Neural crest cell (in vitro differentiated cells): ENCODE measurements at regions not wholly inside any gene's neighbourhood (a gene's known extent, or its start where the extent isn't known, plus 50 kb on each side); places are given as distances from the start of the nearest gene placed in this dataset.

ENCODE experiments used
- DNase-seq: peaks from one replicate; pipeline ENCODE4 v3.0.0; 2021; ENCODE audit warnings: low read depth, mixed read lengths, low spot score
- H3K27ac Mint-ChIP-seq: one replicate; pipeline ENCODE4 v1.8.0; 2021; ENCODE audit warnings: mild to moderate bottlenecking, mixed read lengths; ENCODE audit not compliant: unreplicated experiment
- H3K27me3 Mint-ChIP-seq: 2 replicates; pipeline ENCODE4 v1.8.0; 2021; ENCODE audit warnings: low read depth, mild to moderate bottlenecking, mixed read lengths
- H3K36me3 Mint-ChIP-seq: 2 replicates; pipeline ENCODE4 v1.8.0; 2021; ENCODE audit warnings: low read depth, mild to moderate bottlenecking, mixed read lengths
- H3K4me1 Mint-ChIP-seq: 2 replicates; pipeline ENCODE4 v1.8.0; 2021; ENCODE audit warnings: mixed read lengths
- H3K4me3 Mint-ChIP-seq: one replicate; pipeline ENCODE4 v1.8.0; 2021; ENCODE audit warnings: mild to moderate bottlenecking, mixed read lengths
- H3K9me3 Mint-ChIP-seq: 2 replicates; pipeline ENCODE4 v1.8.0; 2021; ENCODE audit warnings: mixed read lengths
- TF ChIP-seq, protein P1 (sequence below): fragments of 200-600 bp; sonication (generic); conservative IDR thresholded peaks from 2 replicates; pipeline ENCODE4 v1.5.0; 2021; ENCODE audit warnings: antibody characterized with exemption, mild to moderate bottlenecking

- DNase-seq: no peak
- Mint-ChIP-seq H3K27ac (no peak overlapping the region), H3K4me3 (no peak overlapping the region), H3K36me3 (no peaks in the 10 kb centered on the region), H3K9me3 (peaks cover 4% of the 10 kb centered on the region), H3K4me1 (peaks cover 20% of the 10 kb centered on the region), H3K27me3 (peaks cover 5% of the 10 kb centered on the region)
- TF ChIP-seq, protein P1, sequence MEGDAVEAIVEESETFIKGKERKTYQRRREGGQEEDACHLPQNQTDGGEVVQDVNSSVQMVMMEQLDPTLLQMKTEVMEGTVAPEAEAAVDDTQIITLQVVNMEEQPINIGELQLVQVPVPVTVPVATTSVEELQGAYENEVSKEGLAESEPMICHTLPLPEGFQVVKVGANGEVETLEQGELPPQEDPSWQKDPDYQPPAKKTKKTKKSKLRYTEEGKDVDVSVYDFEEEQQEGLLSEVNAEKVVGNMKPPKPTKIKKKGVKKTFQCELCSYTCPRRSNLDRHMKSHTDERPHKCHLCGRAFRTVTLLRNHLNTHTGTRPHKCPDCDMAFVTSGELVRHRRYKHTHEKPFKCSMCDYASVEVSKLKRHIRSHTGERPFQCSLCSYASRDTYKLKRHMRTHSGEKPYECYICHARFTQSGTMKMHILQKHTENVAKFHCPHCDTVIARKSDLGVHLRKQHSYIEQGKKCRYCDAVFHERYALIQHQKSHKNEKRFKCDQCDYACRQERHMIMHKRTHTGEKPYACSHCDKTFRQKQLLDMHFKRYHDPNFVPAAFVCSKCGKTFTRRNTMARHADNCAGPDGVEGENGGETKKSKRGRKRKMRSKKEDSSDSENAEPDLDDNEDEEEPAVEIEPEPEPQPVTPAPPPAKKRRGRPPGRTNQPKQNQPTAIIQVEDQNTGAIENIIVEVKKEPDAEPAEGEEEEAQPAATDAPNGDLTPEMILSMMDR: no peak
Observed at GRCh38 chr6:165831812-165832510, 168.9 kb upstream of the PDE10A start.

- peaks cover 4% of the 10 kb centered on the region for H3K9me3 Mint-ChIP-seq
- TF ChIP-seq, protein P1: no peak
- no peak overlapping the region for H3K27ac Mint-ChIP-seq
- H3K4me1 Mint-ChIP-seq: peaks cover 20% of the 10 kb centered on the region
- no peak for DNase-seq
- H3K27me3 Mint-ChIP-seq: peaks cover 5% of the 10 kb centered on the region
- no peaks in the 10 kb centered on the region for H3K36me3 Mint-ChIP-seq
- H3K4me3 Mint-ChIP-seq: no peak overlapping the region
Observed at GRCh38 chr6:165830761-165831160, 167.7 kb upstream of the PDE10A start.

DNA sequence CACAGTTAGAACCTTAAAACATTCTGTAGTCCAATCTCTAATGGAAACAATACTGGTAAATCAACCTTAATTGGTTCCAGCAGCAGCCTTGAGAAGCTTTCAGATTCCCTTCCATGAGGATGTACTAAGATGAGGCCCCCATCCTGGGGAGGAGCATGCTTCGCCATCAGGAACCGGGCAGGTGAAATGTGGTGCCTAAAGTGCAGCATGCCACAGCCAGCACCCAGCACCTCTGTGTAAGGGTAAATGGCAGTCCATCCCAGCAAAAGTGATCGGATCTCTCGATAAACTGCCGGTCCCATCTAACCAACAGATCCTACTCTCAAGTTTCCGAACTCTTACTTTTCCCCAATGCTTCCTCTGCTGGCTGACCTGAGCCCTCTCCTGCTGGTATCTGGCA, 166.3 kb upstream of the PDE10A start:
- H3K4me3 Mint-ChIP-seq: no peak overlapping the region

GRCh38 chr6:165827190-165827518, 164.1 kb upstream of the PDE10A start:
- H3K9me3 Mint-ChIP-seq: peaks cover 4% of the 10 kb centered on the region
- DNase-seq: no peak

More for the DNA sequence above, 166.3 kb upstream of the PDE10A start:
- no peak overlapping the region for H3K27ac Mint-ChIP-seq
- H3K4me1 Mint-ChIP-seq: peaks cover 20% of the 10 kb centered on the region
- TF ChIP-seq, protein P1: no peak
- peaks cover 5% of the 10 kb centered on the region for H3K27me3 Mint-ChIP-seq
- no peak for DNase-seq
- H3K36me3 Mint-ChIP-seq: no peaks in the 10 kb centered on the region
- peaks cover 4% of the 10 kb centered on the region for H3K9me3 Mint-ChIP-seq

GRCh38 chr6:165826487-165827189, 163.6 kb upstream of the PDE10A start:
- no peak overlapping the region for H3K4me3 Mint-ChIP-seq
- TF ChIP-seq, protein P1: no peak
- H3K27ac Mint-ChIP-seq: no peak overlapping the region
- peaks cover 4% of the 10 kb centered on the region for H3K9me3 Mint-ChIP-seq
- peaks cover 5% of the 10 kb centered on the region for H3K27me3 Mint-ChIP-seq
- DNase-seq: no peak
- H3K4me1 Mint-ChIP-seq: peaks cover 17% of the 10 kb centered on the region
- no peaks in the 10 kb centered on the region for H3K36me3 Mint-ChIP-seq

More at GRCh38 chr6:165827190-165827518, 164.1 kb upstream of the PDE10A start:
- Mint-ChIP-seq H3K27me3 (peaks cover 5% of the 10 kb centered on the region), H3K4me3 (no peak overlapping the region), H3K4me1 (peaks cover 20% of the 10 kb centered on the region), H3K36me3 (no peaks in the 10 kb centered on the region), H3K27ac (no peak overlapping the region)
- TF ChIP-seq, protein P1: no peak
